Loucy (cell line): ENCODE measurements at regions not wholly inside any gene's neighbourhood (a gene's known extent, or its start where the extent isn't known, plus 50 kb on each side); places are given as distances from the start of the nearest gene placed in this dataset.

Source experiments
- H2AFZ ChIP-seq: fragments of 200-600 bp; sonication (generic); 2 replicates; pipeline ENCODE4 v1.6.0; 2016; ENCODE audit warnings: antibody characterized with exemption, mild to moderate bottlenecking, low read length, moderate library complexity
- H3F3A ChIP-seq: fragments of 200-600 bp; 2 replicates; pipeline ENCODE4 v1.6.0; 2016; ENCODE audit warnings: antibody characterized with exemption, low read depth, mild to moderate bottlenecking
- H3K27me3 ChIP-seq: fragments of 200-600 bp; sonication (generic); 2 replicates; pipeline ENCODE4 v1.6.1; 2014; ENCODE audit warnings: low read length, mild to moderate bottlenecking; ENCODE audit not compliant: insufficient read depth, poor library complexity, severe bottlenecking
- H3K36me3 ChIP-seq: fragments of 200-600 bp; sonication (generic); 2 replicates; pipeline ENCODE4 v1.6.1; 2016; ENCODE audit warnings: low read length; ENCODE audit not compliant: insufficient read depth
- H3K4me1 ChIP-seq: fragments of 200-600 bp; sonication (generic); 2 replicates; pipeline ENCODE4 v1.5.1; 2014; ENCODE audit warnings: low read length, mild to moderate bottlenecking; ENCODE audit not compliant: insufficient read depth, poor library complexity, severe bottlenecking
- H3K4me2 ChIP-seq: fragments of 200-600 bp; sonication (generic); 2 replicates; pipeline ENCODE4 v1.6.0; 2014; ENCODE audit warnings: antibody characterized with exemption, low read length, low read depth, mild to moderate bottlenecking; ENCODE audit not compliant: poor library complexity, severe bottlenecking
- H3K4me3 ChIP-seq: fragments of 200-600 bp; sonication (generic); 2 replicates; pipeline ENCODE4 v1.5.1; 2014; ENCODE audit warnings: low read length, mild to moderate bottlenecking, mixed read lengths; ENCODE audit not compliant: poor library complexity, severe bottlenecking
- H3K79me2 ChIP-seq: fragments of 200-600 bp; sonication (generic); 2 replicates; pipeline ENCODE4 v1.6.1; 2014; ENCODE audit warnings: low read length; ENCODE audit not compliant: insufficient read depth
- H3K9ac ChIP-seq: fragments of 200-600 bp; sonication (generic); 2 replicates; pipeline ENCODE4 v1.6.0; 2014; ENCODE audit warnings: mild to moderate bottlenecking, low read depth, low read length, moderate library complexity; ENCODE audit not compliant: poor library complexity, severe bottlenecking
- H3K9me2 ChIP-seq: fragments of 200-600 bp; sonication (generic); replicated peaks from 2 replicates; pipeline ENCODE4 v1.6.1; 2016; ENCODE audit warnings: low read depth, low read length, mixed read lengths
- H3K9me3 ChIP-seq: fragments of 200-600 bp; sonication (generic); 2 replicates; pipeline ENCODE4 v1.6.1; 2014; ENCODE audit warnings: mild to moderate bottlenecking, antibody characterized with exemption, low read length, low read depth; ENCODE audit not compliant: insufficient read depth
- H4K20me1 ChIP-seq: fragments of 200-600 bp; sonication (generic); 2 replicates; pipeline ENCODE4 v1.6.0; 2014; ENCODE audit warnings: antibody characterized with exemption, low read length, mild to moderate bottlenecking; ENCODE audit not compliant: insufficient read depth, poor library complexity, severe bottlenecking
- CTCF ChIP-seq: fragments of 200-600 bp; sonication (generic); conservative IDR thresholded peaks from 2 replicates; pipeline ENCODE4 v1.5.1; 2014; ENCODE audit warnings: mild to moderate bottlenecking, antibody characterized with exemption, low read length
- EZH2phosphoT487 ChIP-seq: fragments of 200-600 bp; IDR thresholded peaks from 2 replicates; pipeline ENCODE4 v1.6.1; 2018; ENCODE audit warnings: antibody characterized with exemption, mild to moderate bottlenecking, moderate library complexity, borderline replicate concordance

- no peak overlapping the region for H3K4me3 ChIP-seq
- no peak overlapping the region for H3K9ac ChIP-seq
- TF ChIP-seq CTCF (no peak), EZH2phosphoT487 (no peak)
- H3K9me3 ChIP-seq: no peaks in the 10 kb centered on the region
- H3K9me2 ChIP-seq: no peaks in the 10 kb centered on the region
- H3K4me1 ChIP-seq: no peaks in the 10 kb centered on the region
- H3K27me3 ChIP-seq: no peaks in the 10 kb centered on the region
- no peaks in the 10 kb centered on the region for H4K20me1 ChIP-seq
- no peaks in the 10 kb centered on the region for H3K79me2 ChIP-seq
- no peak overlapping the region for H3K4me2 ChIP-seq
- no peaks in the 10 kb centered on the region for H3F3A ChIP-seq
- H3K36me3 ChIP-seq: no peaks in the 10 kb centered on the region
- no peak overlapping the region for H2AFZ ChIP-seq
These were observed 606.7 kb downstream of the TAF11L14 start for GRCh38 chr5:18240971-18241370.

GRCh38 chr5:18243846-18244245, 609.6 kb downstream of the TAF11L14 start:
- no peak overlapping the region for H2AFZ ChIP-seq
- TF ChIP-seq CTCF (no peak), EZH2phosphoT487 (no peak)
- H3K9me3 ChIP-seq: no peaks in the 10 kb centered on the region

GRCh38 chr5:18244309-18244708, 610.0 kb downstream of the TAF11L14 start:
- no peak for TF ChIP-seq EZH2phosphoT487
- TF ChIP-seq CTCF: no peak
- Histone ChIP-seq H3F3A (no peaks in the 10 kb centered on the region), H3K9ac (no peak overlapping the region), H3K79me2 (no peaks in the 10 kb centered on the region), H3K9me2 (no peaks in the 10 kb centered on the region), H3K36me3 (no peaks in the 10 kb centered on the region), H3K9me3 (no peaks in the 10 kb centered on the region), H3K27me3 (no peaks in the 10 kb centered on the region), H3K4me1 (no peaks in the 10 kb centered on the region), H3K4me2 (no peak overlapping the region), H4K20me1 (no peaks in the 10 kb centered on the region), H3K4me3 (no peak overlapping the region), H2AFZ (no peak overlapping the region)

More at GRCh38 chr5:18243846-18244245, 609.6 kb downstream of the TAF11L14 start:
- no peaks in the 10 kb centered on the region for H3F3A ChIP-seq
- H3K4me2 ChIP-seq: no peak overlapping the region
- H3K9ac ChIP-seq: no peak overlapping the region
- H3K4me1 ChIP-seq: no peaks in the 10 kb centered on the region
- no peaks in the 10 kb centered on the region for H3K36me3 ChIP-seq
- no peaks in the 10 kb centered on the region for H3K9me2 ChIP-seq
- H3K79me2 ChIP-seq: no peaks in the 10 kb centered on the region
- H3K4me3 ChIP-seq: no peak overlapping the region
- no peaks in the 10 kb centered on the region for H4K20me1 ChIP-seq
- no peaks in the 10 kb centered on the region for H3K27me3 ChIP-seq
